Esophagus muscularis mucosa (tissue), 4 donors: ENCODE measurements at regions not wholly inside any gene's neighbourhood (a gene's known extent, or its start where the extent isn't known, plus 50 kb on each side); places are given as distances from the start of the nearest gene placed in this dataset.

Experiments used
- CTCF ChIP-seq, 3 experiments: fragments of 200-600 bp in 2 of 3; fragments of 450-650 bp in 1 of 3; sonication (generic) in 2 of 3; IDR thresholded peaks; one replicate each; pipeline ENCODE4 v1.5.1; 2017 to 2019; ENCODE audit warnings: antibody characterized with exemption in 3 of 3, mild to moderate bottlenecking in 2 of 3, moderate library complexity in 1 of 3
- EP300 ChIP-seq: sonication (generic); formaldehyde crosslinking; IDR thresholded peaks from one replicate; pipeline ENCODE4 v1.6.1; 2017; ENCODE audit warnings: antibody characterized with exemption
- POLR2A ChIP-seq: fragments of 450-650 bp; IDR thresholded peaks from one replicate; pipeline ENCODE4 v1.6.1; 2017; ENCODE audit warnings: antibody characterized with exemption, moderate library complexity, mild to moderate bottlenecking, low read depth
- POLR2AphosphoS5 ChIP-seq, 2 donors: sonication (generic); formaldehyde crosslinking; IDR thresholded peaks; one replicate each; pipeline ENCODE4 v1.6.1; 2017; ENCODE audit warnings: antibody characterized with exemption in 2 of 2

GRCh38 chr9:115966660-115967059, 186.9 kb upstream of the PAPPA start:
- TF ChIP-seq CTCF (IDR thresholded peaks at IDR 0.05) (no peak), POLR2A (no peak), POLR2AphosphoS5 (IDR thresholded peaks at IDR 0.05) (no peak), EP300 (no peak)
